NCI-H2107 (cell line): ENCODE measurements at regions not wholly inside any gene's neighbourhood (a gene's known extent, or its start where the extent isn't known, plus 50 kb on each side); places are given as distances from the start of the nearest gene placed in this dataset.
"Not testable (repeated sequence)": the region's sequence is repeated elsewhere in the genome, so short reads cannot be mapped to it uniquely, and the experiment has no call there.

ENCODE experiments used
- DNase-seq: peaks from one replicate; lab custom pipeline; 2025; lab: John Stamatoyannopoulos, UW

DNA sequence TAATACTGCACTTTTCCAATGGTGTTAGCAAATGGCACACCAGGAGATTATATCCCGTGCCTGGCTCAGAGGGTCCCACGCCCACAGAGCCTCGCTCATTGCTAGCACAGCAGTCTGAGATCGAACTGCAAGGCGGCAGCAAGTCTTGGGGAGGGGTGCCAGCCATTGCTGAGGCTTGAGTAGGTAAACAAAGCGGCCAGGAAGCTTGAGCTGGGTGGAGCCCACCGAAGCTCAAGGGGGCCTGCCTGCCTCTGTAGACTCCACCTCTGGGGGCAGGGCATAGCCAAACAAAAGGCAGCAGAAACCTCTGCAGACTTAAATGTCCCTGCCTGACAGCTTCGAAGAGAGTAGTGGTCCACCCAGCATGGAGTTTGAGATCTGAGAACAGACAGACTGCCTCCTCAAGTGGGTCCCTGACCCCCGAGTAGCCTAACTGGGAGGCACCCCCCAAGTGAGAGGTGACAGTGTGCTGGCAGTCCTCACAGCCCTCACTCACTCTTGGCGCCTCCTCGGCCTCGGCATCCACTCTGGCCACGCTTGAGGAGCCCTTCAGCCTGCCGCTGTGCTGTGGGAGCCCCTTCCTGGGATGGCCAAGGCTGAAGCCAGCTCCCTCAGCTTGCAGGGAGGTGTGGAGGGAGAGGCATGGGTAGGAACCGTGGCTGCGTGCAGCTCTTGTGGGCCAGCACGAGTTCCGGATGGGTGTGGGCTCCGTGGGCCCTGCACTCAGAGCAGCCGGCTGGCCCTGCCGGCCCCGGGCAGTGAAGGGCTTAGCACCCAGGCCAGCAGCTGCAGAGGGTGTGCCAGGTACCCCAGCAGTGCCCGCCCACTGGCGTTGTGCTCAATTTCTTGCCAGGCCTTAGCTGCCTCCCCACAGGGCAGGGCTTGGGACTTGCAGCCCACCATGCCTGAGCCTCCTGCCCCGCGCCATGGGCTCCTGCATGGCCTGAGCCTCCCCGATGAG lies 188.0 kb downstream of the MMUT start:
- DNase-seq: not testable (repeated sequence)

DNA sequence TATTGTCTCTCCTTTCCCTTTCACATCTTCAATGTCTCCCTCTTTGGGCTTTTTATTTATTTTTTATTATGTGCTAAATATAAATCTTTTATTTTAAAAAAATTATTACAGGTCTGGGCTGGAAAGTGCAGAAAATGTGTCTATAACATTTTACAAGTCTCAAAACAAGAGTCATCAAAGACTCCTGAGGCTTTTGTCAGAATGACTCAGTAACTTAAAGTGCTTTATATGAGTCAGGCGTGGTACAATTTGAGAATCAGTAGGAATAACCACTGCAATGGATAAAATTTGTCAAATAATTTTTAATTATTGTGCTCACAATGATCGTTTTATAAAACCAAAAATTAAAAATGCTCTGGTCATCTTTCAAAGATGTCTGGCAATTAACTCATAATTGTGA lies 193.9 kb downstream of the MMUT start:
- DNase-seq: no peak

DNA sequence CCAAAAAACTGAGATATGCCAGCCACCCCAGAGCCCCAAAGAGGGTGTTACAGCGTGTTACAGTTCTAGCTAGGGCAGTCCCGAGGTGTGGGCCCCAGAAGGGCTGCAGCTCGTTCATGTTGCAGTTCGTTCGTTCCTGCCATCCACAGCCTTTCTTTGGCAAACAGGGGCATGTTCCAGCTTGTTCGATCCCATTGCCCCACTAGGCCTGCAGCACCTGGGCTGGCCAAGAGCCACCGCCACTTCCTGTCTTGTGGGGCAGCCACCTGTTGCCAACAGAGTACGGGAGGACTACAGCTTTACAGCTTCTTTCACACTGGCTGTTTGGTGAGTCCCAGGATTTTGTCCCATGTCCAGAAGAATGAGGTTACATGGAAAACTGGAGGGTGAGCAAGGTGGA lies 198.1 kb downstream of the MMUT start:
- no peak for DNase-seq

DNA sequence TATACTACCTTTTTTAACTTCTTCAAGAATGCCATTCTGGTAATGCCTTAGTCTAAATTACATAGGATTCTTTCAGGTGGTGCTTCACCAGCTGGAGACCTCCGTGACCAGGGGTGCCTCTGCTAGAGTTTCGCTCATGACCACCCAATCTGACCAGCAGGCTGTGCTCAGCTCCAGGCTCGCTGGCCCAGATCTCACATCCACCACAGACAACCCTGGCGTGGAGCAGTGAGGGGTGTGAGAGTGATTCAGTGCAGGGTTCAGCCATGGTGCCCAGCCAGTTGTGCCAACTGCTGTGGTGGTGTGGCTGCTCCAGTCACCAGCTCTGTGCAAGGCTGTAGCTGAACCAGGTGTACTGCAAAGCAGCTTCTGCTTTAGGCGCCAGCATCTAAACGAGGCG lies 198.6 kb downstream of the MMUT start:
- no peak for DNase-seq

DNA sequence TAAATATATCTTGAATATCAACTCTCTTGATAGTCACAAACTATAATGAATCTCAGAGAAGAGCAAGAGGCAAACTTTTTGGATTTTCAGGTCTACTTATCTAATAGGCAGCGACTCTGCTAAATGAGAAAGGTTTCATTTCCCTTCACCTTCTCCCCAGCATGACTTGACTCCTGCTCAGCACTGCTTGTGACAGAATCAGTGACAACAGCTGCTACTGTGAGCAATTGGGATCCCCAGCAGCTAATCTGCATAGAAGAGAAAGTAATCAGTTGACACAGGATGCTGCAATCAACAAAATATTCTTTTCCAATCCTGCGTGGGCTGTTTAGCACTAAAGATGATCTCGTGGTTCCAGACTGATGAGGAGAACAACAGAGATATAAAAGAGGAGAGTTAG lies 205.5 kb downstream of the MMUT start:
- DNase-seq: no peak

DNA sequence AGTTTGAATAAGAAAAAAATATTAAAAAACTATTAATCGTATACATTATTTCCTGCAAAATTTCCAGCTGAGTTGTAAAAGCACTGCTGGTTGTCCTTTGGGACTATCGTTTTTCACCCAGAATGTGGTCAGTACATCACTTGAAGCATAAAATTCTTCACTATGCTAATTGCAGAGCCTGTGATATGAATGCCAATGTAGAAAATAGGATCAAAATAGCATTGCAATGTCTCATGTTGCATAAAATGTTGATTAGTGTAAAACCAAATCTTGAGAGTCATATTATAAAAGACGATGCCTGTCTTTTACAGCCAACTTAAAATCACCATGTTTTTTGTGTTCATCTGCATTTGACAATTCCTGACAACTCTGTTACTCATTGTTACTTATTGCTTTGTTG lies 207.7 kb downstream of the MMUT start:
- DNase-seq: no peak

DNA sequence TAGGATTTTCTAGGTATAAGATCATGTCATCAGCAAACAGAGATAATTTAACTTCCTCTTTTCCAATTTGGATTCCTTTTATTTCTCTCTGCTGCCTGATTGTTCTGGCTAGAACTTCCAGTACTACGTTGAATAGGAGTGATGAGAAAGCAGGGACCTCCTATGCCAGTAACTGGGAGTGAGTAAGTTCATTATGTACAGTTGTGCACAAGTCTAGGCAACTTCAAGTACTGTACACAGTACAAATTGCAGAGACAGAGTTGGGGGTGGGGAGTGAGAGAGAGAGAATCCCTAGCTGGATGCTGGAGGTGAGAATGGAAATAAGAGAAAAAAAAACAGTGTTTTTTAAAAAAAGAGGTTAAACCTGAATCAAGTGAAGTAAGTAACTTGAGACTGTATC lies 210.2 kb downstream of the MMUT start:
- no peak for DNase-seq

DNA sequence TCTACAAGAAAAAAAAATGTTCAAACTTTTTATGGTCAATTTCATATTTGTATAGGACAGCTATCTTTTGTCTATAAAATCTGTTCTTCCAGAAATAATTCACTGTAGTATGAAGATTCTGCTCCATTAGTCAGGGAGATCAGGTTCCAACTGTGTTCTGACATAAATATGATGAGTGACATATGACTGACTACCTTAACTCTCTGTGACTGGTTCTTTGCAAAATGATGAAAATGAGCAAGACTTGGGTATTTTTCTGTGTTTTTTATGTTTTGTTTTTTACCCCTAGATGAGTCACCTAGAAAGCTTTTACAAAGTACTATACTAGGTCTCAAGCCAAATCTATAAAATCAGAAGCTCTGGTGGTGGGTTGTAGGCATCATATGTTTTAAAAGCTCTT lies 229.6 kb downstream of the MMUT start:
- DNase-seq: no peak

DNA sequence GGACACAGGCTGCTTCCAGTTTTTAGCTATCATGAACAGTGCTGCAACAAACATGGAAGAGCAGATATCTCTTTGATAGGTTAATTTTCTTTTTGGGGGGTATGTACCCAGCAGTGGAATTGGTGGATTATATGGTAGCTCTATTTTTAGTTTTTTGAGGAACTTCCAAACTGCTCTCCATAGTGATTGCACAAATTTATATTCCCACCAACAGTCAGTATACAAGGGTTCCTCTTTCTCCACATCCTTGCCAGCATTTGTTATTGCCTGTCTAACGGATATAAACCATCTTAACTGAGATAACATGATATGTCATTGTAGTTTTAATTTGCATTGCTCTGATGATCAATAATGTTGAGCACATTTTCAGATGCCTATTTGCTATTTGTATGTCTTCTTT lies 237.6 kb downstream of the MMUT start:
- no peak for DNase-seq

DNA sequence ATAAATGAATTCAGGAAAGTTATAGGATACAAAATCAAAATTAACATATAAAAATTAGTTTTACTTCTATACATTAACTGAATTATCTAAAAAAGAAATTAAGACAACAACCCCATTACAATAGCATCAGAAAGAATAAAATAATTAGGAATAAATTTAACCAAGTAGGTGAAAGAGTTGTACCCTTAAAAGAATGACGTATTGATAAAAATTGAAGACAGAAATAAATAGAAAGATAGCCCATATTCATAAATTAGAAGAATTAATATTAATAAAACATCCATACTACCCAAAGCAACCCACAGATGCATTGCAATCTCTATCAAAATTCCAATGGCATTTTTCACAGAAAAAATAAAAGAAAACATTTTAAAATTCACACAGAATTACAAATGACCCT lies 242.8 kb downstream of the MMUT start:
- no peak for DNase-seq

DNA sequence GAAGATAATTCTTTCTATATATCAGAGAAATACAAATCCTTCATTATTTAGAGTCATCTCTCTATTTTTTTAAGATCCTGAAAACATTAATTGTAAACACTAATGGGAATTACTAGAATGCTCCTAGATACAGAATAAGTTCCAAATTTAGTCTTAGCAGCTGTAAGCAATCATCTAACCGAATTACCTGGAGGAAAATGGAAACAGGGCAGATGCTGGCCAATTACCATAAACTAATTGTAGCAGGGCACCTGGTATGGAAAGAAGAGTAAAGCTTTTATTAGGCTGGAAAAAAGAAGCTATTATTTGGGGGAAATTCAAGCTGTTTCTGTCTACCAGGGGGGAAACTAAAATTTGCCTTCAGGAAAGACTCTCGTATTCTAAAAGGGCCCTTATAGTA lies 257.5 kb downstream of the MMUT start:
- no peak for DNase-seq

DNA sequence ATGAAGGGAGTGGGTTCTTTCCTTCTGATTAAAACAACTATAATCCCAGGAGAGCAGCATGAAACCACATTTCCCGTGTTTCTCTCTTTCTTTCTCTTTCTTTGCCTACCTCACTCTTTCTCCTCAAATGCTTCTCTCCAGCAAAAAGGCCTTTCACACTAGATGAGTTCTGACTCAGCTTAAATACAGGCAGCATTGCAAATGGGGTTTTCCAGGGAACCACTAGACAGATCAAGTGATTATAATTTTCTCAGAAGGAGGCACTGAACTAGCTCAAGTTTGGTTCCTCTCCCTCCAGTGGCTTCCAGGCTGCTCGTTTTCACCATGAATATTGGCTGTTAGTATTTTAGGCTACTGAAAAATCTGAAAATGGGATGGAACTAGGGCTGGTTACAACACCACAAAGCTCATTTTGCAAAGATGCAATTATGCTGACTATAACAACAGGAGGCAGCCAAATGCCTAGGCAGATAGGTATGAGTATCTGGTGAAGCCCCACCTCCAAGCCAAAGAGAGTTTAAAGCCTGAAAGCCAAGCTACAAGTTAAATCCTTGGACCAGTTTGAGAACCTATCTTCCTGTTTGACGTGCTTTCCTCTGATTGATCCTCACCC lies 260.0 kb downstream of the MMUT start:
- DNase-seq: no peak

DNA sequence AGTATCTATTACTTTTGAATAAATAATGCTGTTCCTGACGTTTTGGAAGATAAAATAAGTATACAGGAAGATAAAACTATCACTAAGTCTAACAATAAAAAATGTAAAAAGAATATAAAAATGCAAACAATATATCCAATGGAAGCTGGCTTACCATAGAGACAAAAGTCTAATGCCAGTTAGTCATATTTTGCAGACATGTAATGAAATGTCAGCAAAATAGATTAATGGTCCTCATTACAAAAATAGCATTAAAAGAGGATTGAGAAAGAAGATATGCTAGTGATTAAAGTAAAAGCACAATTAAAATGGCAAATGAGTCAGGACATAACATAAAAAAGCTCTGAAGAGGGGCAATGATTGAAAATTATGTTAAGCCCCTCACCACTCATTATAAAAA lies 265.0 kb downstream of the MMUT start:
- no peak for DNase-seq

DNA sequence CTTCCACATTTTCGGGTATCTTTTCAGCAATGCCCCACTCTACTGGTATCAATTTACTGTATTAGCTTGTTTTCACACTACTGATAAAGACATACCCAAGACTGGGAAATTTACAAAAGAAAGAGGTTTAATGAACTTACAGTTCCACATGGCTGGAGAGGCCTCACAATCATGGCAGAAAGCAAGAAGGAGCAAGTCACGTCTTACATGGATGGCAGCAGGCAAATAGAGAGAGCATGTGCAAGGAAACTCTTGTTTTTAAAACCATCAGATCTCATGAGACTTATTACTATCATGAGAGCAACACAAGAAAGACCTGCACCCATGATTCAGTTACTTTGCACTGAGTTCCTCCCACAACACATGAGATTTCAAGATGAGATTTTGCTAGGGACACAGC lies 300.7 kb downstream of the MMUT start:
- not testable (repeated sequence) for DNase-seq

DNA sequence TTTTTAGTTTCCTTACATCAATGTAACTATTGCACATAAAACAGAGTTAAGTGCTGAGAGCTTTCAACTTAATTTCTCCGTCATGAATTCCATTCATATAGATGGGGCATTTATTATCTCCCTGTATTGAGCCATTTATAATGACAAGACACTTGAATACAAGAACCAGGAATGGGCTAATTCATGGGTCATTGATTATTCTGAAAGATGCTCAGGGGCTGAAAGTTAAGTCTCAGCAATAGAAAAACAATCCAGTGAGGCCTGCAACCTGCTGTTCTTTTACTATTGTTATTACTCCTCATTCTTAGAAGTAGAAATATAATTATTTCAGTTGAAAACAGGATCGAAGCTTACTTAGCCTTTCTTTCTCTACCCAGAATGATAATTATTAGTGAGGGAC lies 307.7 kb downstream of the MMUT start:
- DNase-seq: no peak

DNA sequence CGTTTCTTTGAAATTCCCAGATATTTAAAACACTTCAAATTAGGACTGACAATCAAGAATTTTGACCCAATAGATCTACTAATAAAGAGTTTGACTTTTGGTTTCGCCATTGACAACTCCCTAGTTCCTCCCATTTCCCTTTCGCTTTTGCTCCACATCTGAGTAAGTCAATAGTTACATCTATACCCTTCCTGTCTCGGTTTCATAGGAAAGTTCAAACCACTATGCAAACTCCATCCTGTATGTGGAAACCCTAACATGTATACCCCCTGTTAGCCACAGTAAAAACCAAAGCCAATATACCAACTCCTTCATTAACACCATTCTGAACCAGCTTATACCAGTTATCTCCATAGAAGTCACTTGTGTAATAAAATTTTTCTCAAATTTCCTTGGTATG lies 311.1 kb downstream of the MMUT start:
- DNase-seq: no peak

DNA sequence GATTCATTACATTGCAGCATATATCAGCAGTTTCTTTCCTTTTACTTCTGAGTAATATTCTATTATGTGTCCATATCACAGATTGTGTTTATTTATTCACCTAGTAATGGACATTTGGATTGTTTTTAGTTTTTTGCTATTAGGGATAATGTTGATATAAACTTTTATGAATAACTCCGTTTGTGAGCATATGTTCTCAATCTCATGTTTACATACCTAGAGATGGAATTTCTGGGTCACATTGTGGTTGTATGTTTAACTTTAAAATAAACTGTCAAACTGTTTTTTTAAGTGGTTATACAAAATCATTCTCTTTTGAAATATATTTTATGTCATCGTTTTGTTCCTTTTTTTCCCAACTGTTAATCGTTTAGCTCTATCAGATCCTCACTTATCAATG lies 311.6 kb downstream of the MMUT start:
- no peak for DNase-seq

DNA sequence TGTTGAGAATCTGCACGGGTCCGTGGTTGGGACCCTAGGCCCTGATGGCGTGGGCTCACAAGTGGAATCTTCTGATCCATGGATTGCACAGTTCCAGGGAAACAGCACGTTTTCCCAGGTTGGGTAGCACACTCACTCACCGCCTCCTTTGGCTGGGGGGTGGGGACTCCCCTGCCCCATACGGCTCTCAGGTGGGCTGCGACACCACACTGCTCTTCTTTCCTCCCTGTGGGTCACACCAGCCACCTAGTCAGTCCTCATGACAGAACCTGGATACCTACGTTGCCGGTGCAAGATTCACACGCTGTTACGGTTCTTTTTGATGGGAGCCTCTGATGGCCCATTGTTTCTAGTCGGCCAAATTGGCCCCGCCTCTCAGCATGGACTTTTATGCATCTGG lies 312.0 kb downstream of the MMUT start:
- DNase-seq: no peak

DNA sequence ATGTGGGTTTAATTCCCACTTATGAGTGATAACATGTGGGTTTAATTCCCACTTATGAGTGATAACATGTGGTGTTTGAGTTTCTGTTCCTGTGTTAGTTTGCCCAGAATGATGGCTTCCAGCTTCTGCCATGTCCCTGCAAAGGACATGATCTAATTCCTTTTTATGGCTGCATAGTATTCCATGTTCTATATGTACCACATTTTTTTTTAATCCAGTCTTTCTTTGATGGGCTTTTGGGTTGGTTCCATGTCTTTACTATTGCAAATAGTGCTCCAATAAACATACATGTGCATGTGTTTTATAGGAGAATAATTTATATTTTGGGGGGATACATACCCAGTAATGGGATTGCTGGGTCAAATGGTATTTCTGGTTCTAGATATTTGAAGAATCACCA lies 317.8 kb downstream of the MMUT start:
- DNase-seq: no peak

DNA sequence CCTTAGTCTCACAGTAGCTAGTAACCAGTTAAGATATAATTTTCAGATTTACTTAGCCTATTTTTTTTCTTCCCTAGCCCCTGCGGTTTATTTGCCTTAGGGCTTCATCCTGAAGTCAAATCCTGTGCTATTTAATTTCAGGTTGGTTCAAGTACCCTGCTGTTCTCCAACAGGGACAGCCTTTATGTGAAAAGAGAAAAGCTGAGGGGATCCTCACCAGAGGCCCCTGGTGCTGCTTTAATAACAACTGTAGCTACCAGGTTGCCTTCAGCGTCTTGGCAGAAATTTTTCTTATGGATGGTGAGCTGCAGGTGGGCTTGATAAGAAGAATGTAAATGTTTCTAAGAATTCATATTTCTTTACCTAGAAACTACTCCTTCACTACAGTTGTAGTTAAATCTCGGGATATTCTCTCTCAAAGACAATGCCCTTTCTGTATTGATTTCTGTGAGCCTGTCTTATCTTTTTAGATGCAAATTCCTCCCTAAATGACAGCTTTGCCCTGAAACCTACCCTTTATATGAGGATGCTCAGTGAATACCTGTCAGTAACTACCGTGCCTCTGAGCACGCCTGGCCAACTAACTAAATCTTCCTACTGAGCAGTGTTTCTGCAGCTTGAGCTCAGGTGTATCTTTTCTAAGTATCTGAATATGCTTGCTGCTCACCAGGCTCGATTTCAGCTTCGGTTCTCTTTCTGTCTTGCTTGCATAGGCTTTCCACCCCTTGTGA lies 320.5 kb downstream of the MMUT start:
- DNase-seq: no peak

DNA sequence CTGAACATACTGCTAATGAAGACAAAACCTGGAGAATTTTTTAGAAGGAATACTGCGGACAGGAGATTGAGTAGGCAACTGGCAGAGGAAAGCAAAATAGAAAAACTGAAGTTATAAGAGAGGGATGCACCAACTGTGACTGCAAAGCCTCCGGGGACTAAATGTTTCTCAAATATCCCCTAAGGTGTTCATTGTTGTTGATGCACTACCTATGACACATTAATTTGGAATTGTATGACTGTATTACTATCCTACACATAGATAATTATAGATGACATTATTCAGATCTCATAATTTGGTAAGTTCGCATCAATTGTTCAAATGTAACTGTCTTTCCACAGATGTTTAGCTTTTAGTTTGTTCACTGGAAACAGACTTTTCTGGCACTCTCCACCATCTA lies 341.1 kb downstream of the MMUT start:
- DNase-seq: no peak

DNA sequence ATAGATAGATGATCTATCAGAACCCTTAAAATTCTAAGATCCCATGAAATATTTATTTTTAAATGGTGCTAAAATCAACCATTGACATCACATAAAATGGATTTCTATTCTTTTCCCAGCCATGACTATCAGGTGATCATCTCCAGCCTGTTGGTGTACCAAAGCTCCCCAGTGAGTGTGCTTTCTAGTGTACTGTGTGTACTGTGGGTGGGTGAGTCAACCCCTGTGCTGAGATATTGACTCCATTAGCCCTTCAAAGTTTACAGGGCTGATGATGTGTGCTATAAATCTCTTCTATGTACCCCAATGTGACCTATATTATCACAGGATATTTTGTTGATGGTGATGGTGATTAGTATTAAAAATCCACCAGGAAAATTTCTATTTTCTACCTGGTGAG lies 344.6 kb downstream of the MMUT start:
- no peak for DNase-seq

DNA sequence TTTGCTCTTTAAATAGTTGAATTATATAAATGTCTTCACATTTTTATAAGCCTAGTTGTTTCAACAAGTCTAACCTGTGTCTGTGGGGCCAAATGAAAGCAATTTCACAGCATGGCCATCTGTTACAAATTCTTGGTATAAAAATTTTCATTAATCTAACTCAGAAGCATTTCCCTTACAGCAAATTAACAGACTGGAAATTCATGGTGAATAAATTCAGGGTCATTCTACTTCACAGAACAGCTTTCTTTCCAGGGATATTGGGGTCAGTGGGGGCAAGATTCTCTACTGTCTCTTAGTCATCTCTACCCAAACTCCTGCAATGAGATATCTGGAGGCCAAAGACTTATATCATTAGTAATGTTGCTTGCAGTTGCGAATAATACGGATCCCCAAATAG lies 352.1 kb downstream of the MMUT start:
- no peak for DNase-seq
